HG03196 (cell line): ENCODE measurements at regions not wholly inside any gene's neighbourhood (a gene's known extent, or its start where the extent isn't known, plus 50 kb on each side); places are given as distances from the start of the nearest gene placed in this dataset.

Experiments used
- ATAC-seq: cut with Tn5 transposase; IDR thresholded peaks from one replicate; pipeline ENCODE4 v1.9.1; 2021; ENCODE audit not compliant: unreplicated experiment

DNA sequence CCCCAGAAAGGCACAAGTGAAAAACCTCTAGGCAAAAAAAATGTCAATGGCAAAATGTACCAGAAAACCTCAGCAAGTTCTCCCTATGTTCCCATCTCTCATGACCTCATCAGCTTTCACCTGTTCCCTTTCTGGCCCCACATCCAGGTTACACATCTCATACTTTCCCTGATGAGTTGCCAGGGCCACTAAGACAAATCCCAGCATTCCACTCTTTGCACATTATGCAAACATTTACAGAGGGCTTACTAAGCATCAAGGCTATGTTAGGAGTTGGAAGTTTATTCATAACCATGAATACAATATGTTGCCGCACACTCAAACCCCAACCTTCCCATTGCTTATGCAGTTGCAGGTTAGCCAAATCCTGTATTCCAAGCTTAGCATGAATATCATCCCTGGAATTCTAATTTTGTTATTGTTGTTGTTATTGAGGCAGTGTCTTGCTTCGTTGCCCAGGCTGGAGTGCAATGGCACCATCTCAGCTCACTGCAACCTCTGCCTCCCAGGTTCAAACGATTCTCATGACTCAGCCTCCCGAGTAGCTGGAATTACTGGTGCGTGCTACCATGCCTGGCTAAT lies 129.3 kb upstream of the UBE2E2 start:
- ATAC-seq: no peak

GRCh38 chr3:23075496-23075895 lies 127.6 kb upstream of the UBE2E2 start:
- ATAC-seq: no peak

GRCh38 chr3:23076437-23076836 lies 126.7 kb upstream of the UBE2E2 start:
- ATAC-seq: no peak

- ATAC-seq: no peak
Measured at GRCh38 chr3:23077126-23077525, 126.0 kb upstream of the UBE2E2 start.

DNA sequence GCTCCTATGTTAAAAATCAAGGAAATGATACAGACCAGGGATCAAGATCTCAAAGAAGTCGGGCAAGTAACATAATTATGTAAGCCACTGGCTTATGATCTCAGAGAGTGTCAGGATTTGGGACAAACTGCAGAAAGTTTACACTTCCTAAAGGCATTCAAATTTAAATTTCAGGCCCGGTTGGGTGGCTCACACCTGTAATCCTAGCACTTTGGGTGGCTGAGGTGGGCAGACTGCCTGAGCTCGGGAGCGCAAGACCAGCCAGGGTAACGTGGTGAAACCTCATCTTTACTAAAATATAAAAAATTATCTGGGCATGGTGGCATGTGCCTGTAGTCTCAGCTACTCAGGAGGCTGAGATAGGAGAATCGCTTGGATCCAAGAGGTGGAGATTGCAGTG lies 124.4 kb upstream of the UBE2E2 start:
- no peak for ATAC-seq

- no peak for ATAC-seq
Measured at GRCh38 chr3:23079976-23080375, 123.2 kb upstream of the UBE2E2 start.

DNA sequence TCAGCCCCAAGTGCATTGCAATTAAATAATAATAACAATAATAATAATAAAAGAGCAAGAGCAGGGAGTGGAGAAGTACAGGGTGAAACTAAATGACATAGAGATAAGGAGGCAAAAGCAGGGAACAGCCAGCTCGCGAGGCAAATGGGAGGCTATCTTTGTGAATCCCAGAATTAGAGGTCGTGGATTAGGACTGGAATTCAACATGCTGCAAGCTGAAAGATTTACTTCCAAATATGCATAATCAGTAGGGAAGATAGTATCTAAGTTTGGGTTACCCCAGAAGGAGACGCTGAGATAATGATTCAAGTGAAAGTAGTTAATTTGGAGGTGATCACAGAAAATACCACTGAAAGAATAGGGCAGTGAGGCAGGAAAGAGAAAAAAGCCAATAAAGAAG lies 119.4 kb upstream of the UBE2E2 start:
- ATAC-seq: no peak

DNA sequence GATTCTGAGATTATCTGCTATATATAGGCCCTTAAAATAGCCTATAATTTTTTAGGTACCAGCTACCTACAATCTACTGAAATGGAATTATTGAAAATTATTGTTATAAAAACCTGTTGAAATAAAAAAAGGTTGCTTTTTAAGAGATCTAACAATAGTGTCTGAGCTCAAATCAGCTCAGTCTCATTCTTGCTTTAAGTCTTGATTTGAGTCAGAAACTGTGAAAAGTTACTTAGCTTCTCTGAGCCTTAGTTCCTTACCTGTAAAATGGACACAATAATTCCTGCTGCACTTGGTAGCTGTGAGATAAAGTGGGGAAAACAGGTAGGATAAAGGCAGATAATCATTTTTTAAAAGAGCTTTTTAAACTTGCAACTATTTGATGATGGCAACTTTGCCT lies 118.8 kb upstream of the UBE2E2 start:
- ATAC-seq: no peak

GRCh38 chr3:23085261-23085660 lies 117.9 kb upstream of the UBE2E2 start:
- ATAC-seq: no peak

DNA sequence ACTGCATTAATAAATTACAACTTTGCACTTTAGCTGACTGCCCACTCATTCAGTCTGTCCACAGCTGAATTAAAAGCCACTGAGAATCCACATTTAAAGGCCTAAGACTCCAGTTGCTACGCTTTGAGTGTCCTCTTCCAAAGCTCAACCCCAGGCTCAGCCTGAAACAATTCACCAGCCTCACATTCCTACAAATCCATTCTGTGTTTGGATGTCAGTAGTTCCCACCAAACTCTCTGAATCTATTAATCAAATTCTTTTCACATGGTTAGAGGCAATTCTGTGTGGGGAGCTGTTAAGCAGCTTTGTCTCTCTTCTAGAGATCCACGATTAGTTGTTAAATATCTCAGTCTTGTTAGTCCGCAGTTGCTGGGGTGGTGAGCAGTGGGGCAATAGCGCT lies 116.8 kb upstream of the UBE2E2 start:
- no peak for ATAC-seq

GRCh38 chr3:23086831-23087230 lies 116.3 kb upstream of the UBE2E2 start:
- no peak for ATAC-seq

DNA sequence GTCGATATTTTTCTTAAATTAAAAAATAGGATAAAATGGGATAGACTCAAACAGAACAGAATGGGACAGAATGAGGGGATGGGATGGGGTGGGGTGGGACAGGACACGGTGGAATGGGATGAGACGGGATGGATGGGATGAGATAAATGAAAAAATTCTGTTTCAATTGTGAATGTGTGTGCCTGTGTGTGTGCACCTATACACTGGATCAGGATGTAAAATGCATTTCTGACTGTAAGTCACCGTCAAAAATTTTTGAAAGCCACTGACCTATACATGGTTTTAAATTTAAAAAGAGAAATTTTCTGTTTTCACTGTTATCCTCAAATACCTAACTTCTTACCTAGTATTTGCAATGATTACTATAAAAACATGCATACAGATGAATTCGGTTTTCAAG lies 108.7 kb upstream of the UBE2E2 start:
- no peak for ATAC-seq

GRCh38 chr3:23094890-23095462 lies 108.2 kb upstream of the UBE2E2 start:
- no peak for ATAC-seq

DNA sequence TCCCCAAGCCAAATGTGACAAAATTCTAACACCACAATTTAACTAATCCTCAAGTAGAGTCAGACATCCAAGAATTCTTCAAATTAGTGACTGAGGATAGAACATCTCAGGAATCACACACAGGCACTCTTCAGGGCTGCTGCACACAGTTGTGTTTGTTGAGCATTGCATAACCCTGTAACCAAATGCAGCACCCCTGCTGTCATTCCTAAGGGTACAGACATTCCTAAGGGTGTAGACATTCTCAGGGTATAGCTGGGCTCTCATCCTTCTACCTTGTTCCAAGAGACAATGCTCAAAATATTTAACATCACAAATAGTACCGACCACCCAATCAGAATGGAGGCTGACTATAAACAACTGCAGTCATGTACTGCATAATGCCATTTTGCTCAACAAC lies 107.1 kb upstream of the UBE2E2 start:
- ATAC-seq: no peak

- no peak for ATAC-seq
Measured at GRCh38 chr3:23099021-23099420, 104.1 kb upstream of the UBE2E2 start.

DNA sequence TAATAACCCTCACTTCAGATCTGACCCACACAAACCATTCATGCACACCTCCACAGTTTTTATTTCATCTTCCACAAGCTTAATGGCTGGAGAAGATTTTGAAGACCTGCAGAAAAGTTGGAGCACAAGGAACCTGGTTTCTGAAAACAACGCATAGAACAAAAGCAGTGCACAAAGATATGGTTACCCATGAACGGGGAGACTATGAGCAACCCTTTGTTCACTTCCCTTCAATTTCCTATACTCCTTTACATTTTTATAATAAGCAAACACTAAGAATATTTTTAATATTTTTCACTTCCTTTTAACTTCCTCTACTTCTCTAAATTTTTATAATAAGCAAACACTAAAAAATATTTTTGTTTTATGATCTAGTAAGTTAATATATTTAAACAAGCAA lies 103.5 kb upstream of the UBE2E2 start:
- ATAC-seq: no peak

GRCh38 chr3:23100106-23100505 lies 103.0 kb upstream of the UBE2E2 start:
- no peak for ATAC-seq

- no peak for ATAC-seq
Measured at GRCh38 chr3:23103764-23104163, 99.4 kb upstream of the UBE2E2 start.

- no peak for ATAC-seq
Measured at GRCh38 chr3:23105048-23105447, 98.1 kb upstream of the UBE2E2 start.

GRCh38 chr3:23106666-23107065 lies 96.5 kb upstream of the UBE2E2 start:
- no peak for ATAC-seq

DNA sequence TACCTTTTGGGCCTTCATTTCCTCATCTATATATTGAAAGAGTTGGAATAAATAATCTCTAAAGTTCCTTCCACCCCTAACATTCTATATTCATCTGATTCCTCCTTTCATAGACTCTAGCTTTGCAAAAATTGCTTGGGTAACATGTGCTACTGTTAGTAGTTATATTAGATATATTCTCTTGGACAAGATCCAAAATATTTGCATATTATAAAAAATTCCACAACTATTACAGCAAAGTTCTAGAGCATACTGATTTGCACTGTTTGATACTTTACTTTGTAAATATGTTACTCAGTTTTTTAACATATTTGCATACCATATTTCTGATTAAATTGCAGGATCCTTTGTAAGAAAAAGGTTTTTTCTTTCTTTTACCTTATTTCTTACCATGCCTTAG lies 95.9 kb upstream of the UBE2E2 start:
- ATAC-seq: no peak

DNA sequence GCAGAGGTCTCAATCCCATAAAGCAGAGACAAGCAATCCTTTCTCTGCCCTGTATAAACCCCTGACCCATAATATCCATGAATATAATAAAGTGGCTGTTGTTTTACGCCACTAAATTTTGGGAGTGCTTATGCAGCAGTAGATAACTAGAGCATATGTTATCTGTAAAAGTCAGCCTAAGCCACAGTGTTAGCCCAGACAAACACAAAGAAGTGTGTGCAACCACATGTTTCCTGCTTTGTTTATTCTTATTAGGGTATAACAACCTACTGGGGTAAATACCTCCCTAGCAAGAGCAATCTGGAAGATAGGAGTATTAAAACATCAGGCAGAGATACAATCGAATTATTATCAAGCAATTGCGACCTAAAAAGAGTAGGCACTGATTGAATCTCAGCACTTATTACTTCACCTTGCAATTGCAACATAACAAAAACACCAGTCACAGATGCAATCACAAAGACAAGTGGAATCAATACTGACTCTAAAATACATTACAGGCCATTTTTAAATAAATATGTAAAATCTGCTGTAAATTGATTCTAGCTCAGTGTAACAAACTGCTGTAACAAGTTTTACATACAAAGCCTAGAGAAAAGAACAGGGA lies 94.6 kb upstream of the UBE2E2 start:
- no peak for ATAC-seq

DNA sequence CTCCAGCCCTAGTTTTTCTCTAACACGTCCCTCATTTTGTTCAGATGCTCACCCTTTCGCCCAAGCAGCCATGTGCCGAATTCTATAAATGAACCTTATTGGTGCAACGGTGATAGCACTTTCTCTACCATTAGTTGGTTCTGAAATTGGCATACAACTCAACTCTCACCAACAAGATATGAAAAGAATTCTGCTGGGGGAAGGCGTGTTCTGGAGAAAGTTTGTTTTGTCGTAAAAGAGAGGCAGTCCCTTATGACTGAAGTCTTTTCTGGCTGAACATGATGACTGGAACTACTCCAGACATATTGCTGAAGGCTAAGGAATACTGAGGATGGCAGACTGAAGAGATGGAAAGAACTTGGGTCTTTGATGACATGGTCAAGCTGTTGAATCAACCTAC lies 91.8 kb upstream of the UBE2E2 start:
- ATAC-seq: no peak
